ENCODE measurements at regions not wholly inside any gene's neighbourhood (a gene's known extent, or its start where the extent isn't known, plus 50 kb on each side); places are given as distances from the start of the nearest gene placed in this dataset.

DNA sequence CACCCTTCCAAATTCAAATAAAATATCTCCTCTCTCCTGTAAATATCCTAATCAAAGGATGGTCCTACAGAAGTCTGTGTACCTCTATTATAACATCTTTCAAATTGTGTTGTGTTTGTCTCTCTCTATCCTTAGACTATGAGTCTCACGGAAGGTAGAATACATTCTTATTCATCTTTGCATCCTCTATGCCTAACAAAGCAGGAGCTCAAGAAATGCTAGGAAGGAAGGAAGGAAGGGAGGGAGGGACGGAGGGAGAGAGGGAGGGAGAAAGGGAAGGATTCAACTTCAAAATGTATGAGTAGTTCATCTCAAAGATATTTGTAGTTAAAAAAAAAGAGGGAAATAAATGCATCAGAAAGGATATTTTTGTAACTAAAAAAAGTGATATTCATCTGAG is 150.0 kb downstream of the RTP4 start:
- ChIA-PET CTCF (no interaction called here), POLR2A (no interaction called here)
- Histone ChIP-seq H3K4me1 (no peaks in the 10 kb centered on the region), H3K9me3 (no peaks in the 10 kb centered on the region), H3K27me3 (replicated peaks; ENCODE audit: control insufficient read depth, insufficient read depth, low read length) (no peaks in the 10 kb centered on the region), H3K36me3 (ENCODE audit: control insufficient read depth, insufficient read depth, low read length) (no peaks in the 10 kb centered on the region), H3K4me3 (ENCODE audit: low read depth, low read length) (no peak overlapping the region)
- BruUV-seq (replicated peaks), result no TSS peak
- H3K27me3 Mint-ChIP-seq (ENCODE audit: insufficient read depth, unreplicated experiment), result no peaks in the 10 kb centered on the region
- TF ChIP-seq, protein P1, sequence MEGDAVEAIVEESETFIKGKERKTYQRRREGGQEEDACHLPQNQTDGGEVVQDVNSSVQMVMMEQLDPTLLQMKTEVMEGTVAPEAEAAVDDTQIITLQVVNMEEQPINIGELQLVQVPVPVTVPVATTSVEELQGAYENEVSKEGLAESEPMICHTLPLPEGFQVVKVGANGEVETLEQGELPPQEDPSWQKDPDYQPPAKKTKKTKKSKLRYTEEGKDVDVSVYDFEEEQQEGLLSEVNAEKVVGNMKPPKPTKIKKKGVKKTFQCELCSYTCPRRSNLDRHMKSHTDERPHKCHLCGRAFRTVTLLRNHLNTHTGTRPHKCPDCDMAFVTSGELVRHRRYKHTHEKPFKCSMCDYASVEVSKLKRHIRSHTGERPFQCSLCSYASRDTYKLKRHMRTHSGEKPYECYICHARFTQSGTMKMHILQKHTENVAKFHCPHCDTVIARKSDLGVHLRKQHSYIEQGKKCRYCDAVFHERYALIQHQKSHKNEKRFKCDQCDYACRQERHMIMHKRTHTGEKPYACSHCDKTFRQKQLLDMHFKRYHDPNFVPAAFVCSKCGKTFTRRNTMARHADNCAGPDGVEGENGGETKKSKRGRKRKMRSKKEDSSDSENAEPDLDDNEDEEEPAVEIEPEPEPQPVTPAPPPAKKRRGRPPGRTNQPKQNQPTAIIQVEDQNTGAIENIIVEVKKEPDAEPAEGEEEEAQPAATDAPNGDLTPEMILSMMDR (IDR thresholded peaks at IDR 0.05; ENCODE audit: insufficient read depth in 1 of 2, low read depth in 1 of 2, low read length in 1 of 2, severe bottlenecking in 1 of 2, unreplicated experiment in 1 of 2), result no peak
- H3K36me3 Mint-ChIP-seq (ENCODE audit: insufficient read depth, unreplicated experiment), result no peaks in the 10 kb centered on the region
- no peaks in the 10 kb centered on the region for H3K4me1 Mint-ChIP-seq (ENCODE audit: low read depth, unreplicated experiment)
- intact Hi-C loops (cut with micrococcal nuclease; ENCODE audit: unreplicated experiment), result no loop called here
- H3K27ac Mint-ChIP-seq (ENCODE audit: unreplicated experiment), result no peak overlapping the region
- H3K9me3 Mint-ChIP-seq (ENCODE audit: unreplicated experiment), result no peaks in the 10 kb centered on the region
- DNase-seq, result no peak
- no peak overlapping the region for H3K4me3 Mint-ChIP-seq (ENCODE audit: unreplicated experiment)

DNA sequence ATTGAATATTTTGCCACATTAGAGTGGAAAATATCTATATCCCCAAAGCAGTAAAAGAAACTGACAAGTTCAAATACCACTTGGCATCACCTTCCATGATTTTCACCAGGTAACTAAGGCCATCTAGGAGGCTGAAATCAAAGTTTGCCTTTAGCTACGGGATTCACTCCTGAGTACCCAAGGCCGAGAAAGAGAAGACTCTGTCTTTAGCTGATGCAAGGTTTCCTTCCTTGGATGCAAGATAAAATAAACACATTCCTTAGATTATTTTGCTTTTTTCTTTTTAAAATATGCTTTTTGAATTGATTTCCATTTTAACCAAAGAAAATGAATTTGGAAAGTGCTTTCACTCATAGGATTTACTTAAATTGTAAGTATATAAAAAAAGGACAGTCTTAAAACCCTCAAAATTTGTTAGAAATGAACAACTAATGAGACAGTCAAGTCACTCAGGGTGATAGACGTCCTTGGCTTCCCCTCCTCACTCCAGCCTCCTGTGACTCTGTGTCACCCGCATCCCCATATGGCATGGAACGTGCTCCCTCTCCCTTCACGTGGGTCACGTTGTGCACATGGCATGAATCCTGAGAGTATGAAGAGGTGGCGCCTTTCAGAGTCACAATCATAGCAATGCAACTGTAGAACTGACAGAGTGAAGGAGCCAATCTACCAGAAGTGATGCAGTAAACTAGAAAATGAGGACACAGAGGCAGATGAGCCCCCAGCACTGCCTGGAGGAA is 148.4 kb downstream of the RTP4 start:
- BruUV-seq (replicated peaks), result no TSS peak
- ChIA-PET POLR2A (no interaction called here), CTCF (no interaction called here)
- Mint-ChIP-seq H3K27ac (ENCODE audit: unreplicated experiment) (no peak overlapping the region), H3K4me1 (ENCODE audit: low read depth, unreplicated experiment) (no peaks in the 10 kb centered on the region), H3K36me3 (ENCODE audit: insufficient read depth, unreplicated experiment) (no peaks in the 10 kb centered on the region), H3K4me3 (ENCODE audit: unreplicated experiment) (no peak overlapping the region), H3K27me3 (ENCODE audit: insufficient read depth, unreplicated experiment) (no peaks in the 10 kb centered on the region), H3K9me3 (ENCODE audit: unreplicated experiment) (no peaks in the 10 kb centered on the region)
- H3K27me3 ChIP-seq (replicated peaks; ENCODE audit: control insufficient read depth, insufficient read depth, low read length), result no peaks in the 10 kb centered on the region
- TF ChIP-seq, protein P1 (IDR thresholded peaks at IDR 0.05; ENCODE audit: insufficient read depth in 1 of 2, low read depth in 1 of 2, low read length in 1 of 2, severe bottlenecking in 1 of 2, unreplicated experiment in 1 of 2), result no peak
- no peaks in the 10 kb centered on the region for H3K36me3 ChIP-seq (ENCODE audit: control insufficient read depth, insufficient read depth, low read length)
- DNase-seq, result no peak
- H3K4me3 ChIP-seq (ENCODE audit: low read depth, low read length), result no peak overlapping the region
- intact Hi-C loops (cut with micrococcal nuclease; ENCODE audit: unreplicated experiment), result no loop called here
- H3K4me1 ChIP-seq, result no peaks in the 10 kb centered on the region
- peaks cover 6% of the 10 kb centered on the region; the same call in 1 of the 2 replicates for H3K9me3 ChIP-seq

DNA sequence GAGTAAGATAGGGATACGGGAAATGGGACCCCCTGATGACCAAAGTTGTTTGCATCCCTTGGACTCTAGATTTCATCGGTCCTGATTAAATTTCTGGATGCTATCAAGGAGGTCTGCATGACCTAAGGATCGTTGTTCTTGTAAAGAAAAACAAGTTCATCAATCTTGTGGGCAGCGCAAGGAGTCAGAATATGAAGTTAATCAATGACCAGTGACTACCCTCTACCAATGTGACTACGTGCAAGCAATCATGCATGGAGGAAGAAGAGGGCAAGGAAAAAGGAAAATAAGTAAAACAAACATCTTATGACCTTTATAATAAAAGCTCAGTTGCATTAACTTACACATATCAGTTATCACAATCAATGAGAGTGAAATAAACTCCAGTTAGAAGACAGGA is 139.7 kb downstream of the RTP4 start:
- peaks cover 5% of the 10 kb centered on the region for H3K36me3 Mint-ChIP-seq (ENCODE audit: insufficient read depth, unreplicated experiment)
- peaks cover 20% of the 10 kb centered on the region for H3K4me1 Mint-ChIP-seq (ENCODE audit: low read depth, unreplicated experiment)
- CTCF ChIA-PET, result no interaction called here
- Histone ChIP-seq H3K27me3 (replicated peaks; ENCODE audit: control insufficient read depth, insufficient read depth, low read length) (no peaks in the 10 kb centered on the region), H3K36me3 (ENCODE audit: control insufficient read depth, insufficient read depth, low read length) (no peaks in the 10 kb centered on the region), H3K4me3 (ENCODE audit: low read depth, low read length) (no peak overlapping the region), H3K4me1 (0 out of 2 replicates have a peak, but pooled peaks cover 9% of the 10 kb centered on the region), H3K9me3 (peaks cover 6% of the 10 kb centered on the region; the same call in 1 of the 2 replicates)
- intact Hi-C loops (cut with micrococcal nuclease; ENCODE audit: unreplicated experiment), result no loop called here
- TF ChIP-seq, protein P1 (IDR thresholded peaks at IDR 0.05; ENCODE audit: insufficient read depth in 1 of 2, low read depth in 1 of 2, low read length in 1 of 2, severe bottlenecking in 1 of 2, unreplicated experiment in 1 of 2), result no peak
- no peaks in the 10 kb centered on the region for H3K9me3 Mint-ChIP-seq (ENCODE audit: unreplicated experiment)
- H3K27ac Mint-ChIP-seq (ENCODE audit: unreplicated experiment), result no peak overlapping the region
- H3K27me3 Mint-ChIP-seq (ENCODE audit: insufficient read depth, unreplicated experiment), result no peaks in the 10 kb centered on the region
- POLR2A ChIA-PET, result no interaction called here
- no peak overlapping the region for H3K4me3 Mint-ChIP-seq (ENCODE audit: unreplicated experiment)
- no peak for DNase-seq
- no TSS peak for BruUV-seq (replicated peaks)
